Stimulated activated naive CD8-positive, alpha-beta T cell treated with anti-CD3 and anti-CD28 coated beads, Interleukin-15, amount 100 ng/mL, for 72 hours (primary cell): ENCODE measurements at regions not wholly inside any gene's neighbourhood (a gene's known extent, or its start where the extent isn't known, plus 50 kb on each side); places are given as distances from the start of the nearest gene placed in this dataset.

Experiments used
- ATAC-seq: fragments of 150-1000 bp; cut with Tn5 transposase; 2 replicates; pipeline ENCODE4 v1.10.0; 2021; ENCODE audit warnings: mild to moderate bottlenecking, moderate library complexity
- DNase-seq, 2 donors: peaks; one replicate each; pipeline ENCODE4 v3.0.0; 2021 to 2022
- H3K27ac Mint-ChIP-seq, 2 donors: one replicate each; pipeline ENCODE4 v1.8.0; 2022; ENCODE audit warnings: mild to moderate bottlenecking in 2 of 2, mixed read lengths in 2 of 2, moderate library complexity in 2 of 2
- H3K27me3 Mint-ChIP-seq: one replicate; pipeline ENCODE4 v1.8.0; 2022; ENCODE audit warnings: mixed read lengths
- H3K4me1 Mint-ChIP-seq: one replicate; pipeline ENCODE4 v1.8.0; 2022; ENCODE audit warnings: mild to moderate bottlenecking, mixed read lengths
- H3K4me3 Mint-ChIP-seq, 2 donors: one replicate each; pipeline ENCODE4 v1.8.0; 2022; ENCODE audit warnings: mild to moderate bottlenecking in 2 of 2, mixed read lengths in 2 of 2, moderate library complexity in 1 of 2
- H3K9me3 Mint-ChIP-seq, 2 donors: one replicate each; pipeline ENCODE4 v1.8.0; 2022; ENCODE audit warnings: mixed read lengths in 2 of 2

- ATAC-seq (no peak), DNase-seq (no peak)
- Mint-ChIP-seq H3K4me3 (no peak overlapping the region), H3K27me3 (peaks cover 2% of the 10 kb centered on the region), H3K4me1 (no peaks in the 10 kb centered on the region), H3K27ac (no peak overlapping the region), H3K9me3 (peaks cover 5 to 7% of the 10 kb centered on the region in 2 donors)
Measured at GRCh38 chr14:53874704-53875103, 81.9 kb downstream of the BMP4 start.

GRCh38 chr14:53872681-53873089 is 83.9 kb downstream of the BMP4 start:
- H3K27me3 Mint-ChIP-seq = no peaks in the 10 kb centered on the region
- H3K27ac Mint-ChIP-seq = no peak overlapping the region
- DNase-seq = no peak
- peaks cover 5 to 7% of the 10 kb centered on the region in 2 donors for H3K9me3 Mint-ChIP-seq
- ATAC-seq = no peak
- no peak overlapping the region for H3K4me3 Mint-ChIP-seq
- H3K4me1 Mint-ChIP-seq = no peaks in the 10 kb centered on the region

- H3K4me1 Mint-ChIP-seq = no peaks in the 10 kb centered on the region
- no peak overlapping the region for H3K4me3 Mint-ChIP-seq
- no peaks in the 10 kb centered on the region for H3K27me3 Mint-ChIP-seq
- no peak overlapping the region for H3K27ac Mint-ChIP-seq
- H3K9me3 Mint-ChIP-seq = peaks cover 5 to 7% of the 10 kb centered on the region in 2 donors
- no peak for DNase-seq
- no peak for ATAC-seq
Measured at GRCh38 chr14:53871951-53872350, 84.7 kb downstream of the BMP4 start.

- Mint-ChIP-seq H3K27me3 (no peaks in the 10 kb centered on the region), H3K4me1 (no peaks in the 10 kb centered on the region), H3K4me3 (no peak overlapping the region), H3K9me3 (peaks cover 0 to 5% of the 10 kb centered on the region in 2 donors), H3K27ac (no peak overlapping the region)
- DNase-seq = no peak
- ATAC-seq = no peak
Measured at GRCh38 chr14:53871011-53871410, 85.6 kb downstream of the BMP4 start.

GRCh38 chr14:53865711-53866110 is 90.9 kb downstream of the BMP4 start:
- no peaks in the 10 kb centered on the region for H3K4me1 Mint-ChIP-seq
- no peak for ATAC-seq
- H3K27ac Mint-ChIP-seq = no peak overlapping the region
- DNase-seq = no peak
- no peaks in the 10 kb centered on the region for H3K27me3 Mint-ChIP-seq
- peaks cover 0 to 5% of the 10 kb centered on the region in 2 donors for H3K9me3 Mint-ChIP-seq
- H3K4me3 Mint-ChIP-seq = no peak overlapping the region

GRCh38 chr14:53861781-53862180 is 94.8 kb downstream of the BMP4 start:
- Mint-ChIP-seq H3K27ac (no peak overlapping the region), H3K27me3 (no peaks in the 10 kb centered on the region), H3K9me3 (peaks cover 0 to 5% of the 10 kb centered on the region in 2 donors), H3K4me3 (no peak overlapping the region), H3K4me1 (no peaks in the 10 kb centered on the region)
- ATAC-seq (no peak), DNase-seq (no peak)

GRCh38 chr14:53858345-53858684 is 98.3 kb downstream of the BMP4 start:
- Mint-ChIP-seq H3K27ac (no peak overlapping the region), H3K9me3 (no peaks in the 10 kb centered on the region), H3K4me3 (no peak overlapping the region), H3K27me3 (no peaks in the 10 kb centered on the region), H3K4me1 (no peaks in the 10 kb centered on the region)
- no peak for DNase-seq
- no peak for ATAC-seq

GRCh38 chr14:53857625-53858344 is 98.8 kb downstream of the BMP4 start:
- H3K27ac Mint-ChIP-seq = no peak overlapping the region
- no peak overlapping the region for H3K4me3 Mint-ChIP-seq
- ATAC-seq (no peak), DNase-seq (no peak)
- H3K9me3 Mint-ChIP-seq = no peaks in the 10 kb centered on the region
- no peaks in the 10 kb centered on the region for H3K27me3 Mint-ChIP-seq
- no peaks in the 10 kb centered on the region for H3K4me1 Mint-ChIP-seq

- H3K9me3 Mint-ChIP-seq = no peaks in the 10 kb centered on the region
- H3K4me3 Mint-ChIP-seq = no peak overlapping the region
- no peaks in the 10 kb centered on the region for H3K27me3 Mint-ChIP-seq
- DNase-seq = no peak
- H3K4me1 Mint-ChIP-seq = no peaks in the 10 kb centered on the region
- ATAC-seq = no peak
- H3K27ac Mint-ChIP-seq = no peak overlapping the region
Measured at GRCh38 chr14:53855574-53855973, 101.1 kb downstream of the BMP4 start.

GRCh38 chr14:53855127-53855526 is 101.5 kb downstream of the BMP4 start:
- Mint-ChIP-seq H3K9me3 (peaks cover 0 to 4% of the 10 kb centered on the region in 2 donors), H3K27ac (no peak overlapping the region), H3K27me3 (no peaks in the 10 kb centered on the region), H3K4me3 (no peak overlapping the region), H3K4me1 (no peaks in the 10 kb centered on the region)
- ATAC-seq = no peak
- no peak for DNase-seq

- no peak overlapping the region for H3K4me3 Mint-ChIP-seq
- DNase-seq = no peak
- H3K27ac Mint-ChIP-seq = no peak overlapping the region
- no peak for ATAC-seq
- peaks cover 0 to 5% of the 10 kb centered on the region in 2 donors for H3K9me3 Mint-ChIP-seq
- H3K27me3 Mint-ChIP-seq = no peaks in the 10 kb centered on the region
- no peaks in the 10 kb centered on the region for H3K4me1 Mint-ChIP-seq
Measured at GRCh38 chr14:53851394-53852090, 105.1 kb downstream of the BMP4 start.

- Mint-ChIP-seq H3K4me3 (no peak overlapping the region), H3K4me1 (no peaks in the 10 kb centered on the region), H3K9me3 (peaks cover 0 to 5% of the 10 kb centered on the region in 2 donors), H3K27ac (no peak overlapping the region), H3K27me3 (no peaks in the 10 kb centered on the region)
- DNase-seq = no peak
- ATAC-seq = no peak
Measured at GRCh38 chr14:53850714-53851296, 105.8 kb downstream of the BMP4 start.

GRCh38 chr14:53849549-53849948 is 107.1 kb downstream of the BMP4 start:
- ATAC-seq = no peak
- Mint-ChIP-seq H3K4me1 (no peaks in the 10 kb centered on the region), H3K4me3 (no peak overlapping the region), H3K27ac (no peak overlapping the region), H3K27me3 (no peaks in the 10 kb centered on the region), H3K9me3 (peaks cover 0 to 5% of the 10 kb centered on the region in 2 donors)
- no peak for DNase-seq

- Mint-ChIP-seq H3K9me3 (peaks cover 0 to 5% of the 10 kb centered on the region in 2 donors), H3K4me3 (no peak overlapping the region)
Measured at GRCh38 chr14:53848854-53849253, 107.8 kb downstream of the BMP4 start.

GRCh38 chr14:53847881-53848280 is 108.7 kb downstream of the BMP4 start:
- H3K27ac Mint-ChIP-seq = no peak overlapping the region
- H3K27me3 Mint-ChIP-seq = no peaks in the 10 kb centered on the region
- DNase-seq (no peak), ATAC-seq (no peak)
- peaks cover 0 to 5% of the 10 kb centered on the region in 2 donors for H3K9me3 Mint-ChIP-seq
- H3K4me3 Mint-ChIP-seq = no peak overlapping the region
- H3K4me1 Mint-ChIP-seq = no peaks in the 10 kb centered on the region

More at GRCh38 chr14:53848854-53849253, 107.8 kb downstream of the BMP4 start:
- no peak for ATAC-seq
- Mint-ChIP-seq H3K27me3 (no peaks in the 10 kb centered on the region), H3K4me1 (no peaks in the 10 kb centered on the region), H3K27ac (no peak overlapping the region)
- DNase-seq = no peak

GRCh38 chr14:53847057-53847456 is 109.6 kb downstream of the BMP4 start:
- no peaks in the 10 kb centered on the region for H3K4me1 Mint-ChIP-seq
- no peak overlapping the region for H3K4me3 Mint-ChIP-seq
- no peaks in the 10 kb centered on the region for H3K27me3 Mint-ChIP-seq
- DNase-seq (no peak), ATAC-seq (no peak)
- H3K27ac Mint-ChIP-seq = no peak overlapping the region
- H3K9me3 Mint-ChIP-seq = peaks cover 0 to 5% of the 10 kb centered on the region in 2 donors
